ENCODE measurements at regions not wholly inside any gene's neighbourhood (a gene's known extent, or its start where the extent isn't known, plus 50 kb on each side); places are given as distances from the start of the nearest gene placed in this dataset.

- no peak for ATAC-seq
- H3K27ac ChIP-seq (ENCODE audit: low read depth, low read length), result no peak overlapping the region
- CTCF ChIA-PET, result no interaction called here
Observed at GRCh38 chr18:76621226-76621625, 126.2 kb upstream of the ZNF516 start.

GRCh38 chr18:76620321-76621170 lies 125.5 kb upstream of the ZNF516 start:
- Histone ChIP-seq H3K9me2 (ENCODE audit: insufficient read depth) (no peaks in the 10 kb centered on the region), H3K4me1 (ENCODE audit: control insufficient read depth in 1 of 2, insufficient read depth in 2 of 2, low read length in 2 of 2) (peaks cover 5 to 14% of the 10 kb centered on the region in 2 experiments; a peak in 3 of 4 replicates), H3K4me2 (ENCODE audit: low read length) (peak overlapping the region; percentile 67), H3K27ac (ENCODE audit: low read depth, low read length) (no peak overlapping the region), H3K27me3 (ENCODE audit: insufficient read depth, low read length) (no peaks in the 10 kb centered on the region), H3K36me3 (ENCODE audit: control insufficient read depth in 1 of 2, insufficient read depth in 2 of 2, low read length in 2 of 2) (no peaks in the 10 kb centered on the region), H2AFZ (ENCODE audit: low read depth, low read length, poor library complexity, severe bottlenecking) (peak overlapping the region; percentile 46), H4K20me1 (ENCODE audit: insufficient read depth) (no peaks in the 10 kb centered on the region), H3K9ac (ENCODE audit: low read length) (no peak overlapping the region), H3K79me2 (ENCODE audit: insufficient read depth, low read length) (no peaks in the 10 kb centered on the region), H3K9me3 (ENCODE audit: control insufficient read depth in 1 of 2, insufficient read depth in 1 of 2, low read depth in 1 of 2, low read length in 2 of 2) (no peaks in the 10 kb centered on the region), H3K4me3 (replicated peaks in 1 of 2; ENCODE audit: low read depth in 1 of 2, low read length in 2 of 2) (no peak overlapping the region)
- ChIA-PET RAD21 (ENCODE audit: low non-redundant PET in 1 of 2, low total read pairs in 2 of 2, uncharacterized antibody in 2 of 2, unreplicated experiment in 2 of 2) (interaction anchor here in 1 of 2 experiments (0.6 kb wide), 1 partner anchor 222 kb away, joined by 3 read pairs; no protein-coding TSS in a partner anchor), POLR2A (no interaction called here), CTCF (no interaction called here)
- TF ChIP-seq ZFX (IDR thresholded peaks at IDR 0.05) (no peak), FOSL1 (IDR thresholded peaks at IDR 0.05; ENCODE audit: low read depth) (no peak), EZH2phosphoT487 (IDR thresholded peaks at IDR 0.05; ENCODE audit: borderline replicate concordance) (no peak), JUND (IDR thresholded peaks at IDR 0.05) (no peak), POLR2A (IDR thresholded peaks at IDR 0.05; ENCODE audit: borderline replicate concordance, extremely low read depth, insufficient read depth, insufficient read length) (no peak), SRF (IDR thresholded peaks at IDR 0.05; ENCODE audit: low read depth) (no peak), CBX3 (IDR thresholded peaks at IDR 0.05; ENCODE audit: low read depth) (no peak), YY1 (IDR thresholded peaks at IDR 0.05; ENCODE audit: extremely low read depth, insufficient replicate concordance, low read depth, low read length) (no peak), SP1 (IDR thresholded peaks at IDR 0.05; ENCODE audit: low read depth) (no peak), TCF7L2 (IDR thresholded peaks at IDR 0.05; ENCODE audit: borderline replicate concordance, extremely low read depth, insufficient read depth, insufficient read length) (no peak), CTCF (IDR thresholded peaks at IDR 0.05 in 2 of 3, conservative IDR thresholded peaks at IDR 0.05 in 1 of 3; ENCODE audit: borderline replicate concordance in 1 of 3, insufficient read depth in 1 of 3, low read depth in 2 of 3, low read length in 2 of 3) (peak; percentile 38 to 57 (median 38); a peak in 5 of 6 replicates), SIN3A (IDR thresholded peaks at IDR 0.05; ENCODE audit: low read depth) (no peak), POLR2AphosphoS5 (IDR thresholded peaks at IDR 0.05; ENCODE audit: low read depth, low read length) (no peak), RAD21 (IDR thresholded peaks at IDR 0.05; ENCODE audit: low read depth) (peak; percentile 68), EGR1 (IDR thresholded peaks at IDR 0.05; ENCODE audit: low read depth) (no peak)
- TF ChIP-seq, protein P1, sequence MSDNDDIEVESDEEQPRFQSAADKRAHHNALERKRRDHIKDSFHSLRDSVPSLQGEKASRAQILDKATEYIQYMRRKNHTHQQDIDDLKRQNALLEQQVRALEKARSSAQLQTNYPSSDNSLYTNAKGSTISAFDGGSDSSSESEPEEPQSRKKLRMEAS (IDR thresholded peaks at IDR 0.05), result peak; percentile 59; the same call in 1 of the 2 replicates
- TF ChIP-seq, protein P2, sequence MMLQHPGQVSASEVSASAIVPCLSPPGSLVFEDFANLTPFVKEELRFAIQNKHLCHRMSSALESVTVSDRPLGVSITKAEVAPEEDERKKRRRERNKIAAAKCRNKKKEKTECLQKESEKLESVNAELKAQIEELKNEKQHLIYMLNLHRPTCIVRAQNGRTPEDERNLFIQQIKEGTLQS (IDR thresholded peaks at IDR 0.05), result no peak
- DNase-seq (ENCODE audit: low read depth, low spot score) (peak; percentile 34), ATAC-seq (peak; percentile 95)
- intact Hi-C loops (cut with micrococcal nuclease), result loop anchor here (1.0 to 5.0 kb wide), 3 partner anchors 87 to 221 kb away; partner anchors contain the start of gene ZNF516
- no TSS peak for BruUV-seq (replicated peaks)

More at GRCh38 chr18:76621226-76621625, 126.2 kb upstream of the ZNF516 start:
- POLR2A ChIA-PET, result no interaction called here
- no TSS peak for BruUV-seq (replicated peaks)
- H3K4me1 ChIP-seq (ENCODE audit: control insufficient read depth in 1 of 2, insufficient read depth in 2 of 2, low read length in 2 of 2), result peaks cover 5 to 14% of the 10 kb centered on the region in 2 experiments; a peak in 3 of 4 replicates
- no peak overlapping the region for H2AFZ ChIP-seq (ENCODE audit: low read depth, low read length, poor library complexity, severe bottlenecking)
- H3K36me3 ChIP-seq (ENCODE audit: control insufficient read depth in 1 of 2, insufficient read depth in 2 of 2, low read length in 2 of 2), result no peaks in the 10 kb centered on the region
- no peak overlapping the region for H3K4me3 ChIP-seq (replicated peaks in 1 of 2; ENCODE audit: low read depth in 1 of 2, low read length in 2 of 2)
- H3K27me3 ChIP-seq (ENCODE audit: insufficient read depth, low read length), result no peaks in the 10 kb centered on the region
- intact Hi-C loops (cut with micrococcal nuclease), result loop anchor here (5.0 kb wide), 2 partner anchors 86 to 124 kb away; partner anchors contain the start of gene ZNF516
- H3K79me2 ChIP-seq (ENCODE audit: insufficient read depth, low read length), result no peaks in the 10 kb centered on the region
- H4K20me1 ChIP-seq (ENCODE audit: insufficient read depth), result no peaks in the 10 kb centered on the region
- no peaks in the 10 kb centered on the region for H3K9me2 ChIP-seq (ENCODE audit: insufficient read depth)
- RAD21 ChIA-PET (ENCODE audit: low non-redundant PET in 1 of 2, low total read pairs in 2 of 2, uncharacterized antibody in 2 of 2, unreplicated experiment in 2 of 2), result no interaction called here
- DNase-seq (ENCODE audit: low read depth, low spot score), result no peak
- no peak overlapping the region for H3K9ac ChIP-seq (ENCODE audit: low read length)
- H3K9me3 ChIP-seq (ENCODE audit: control insufficient read depth in 1 of 2, insufficient read depth in 1 of 2, low read depth in 1 of 2, low read length in 2 of 2), result no peaks in the 10 kb centered on the region
- TF ChIP-seq EGR1 (IDR thresholded peaks at IDR 0.05; ENCODE audit: low read depth), result no peak
- no peak overlapping the region for H3K4me2 ChIP-seq (ENCODE audit: low read length)

All from HCT116 (cell line).